SK-N-SH (cell line): ENCODE measurements at regions not wholly inside any gene's neighbourhood (a gene's known extent, or its start where the extent isn't known, plus 50 kb on each side); places are given as distances from the start of the nearest gene placed in this dataset.

Source experiments
- CTCF ChIA-PET: fragments of 300-600, 350-600 bp; formaldehyde crosslinking; extraction: SDS; loops from one replicate; lab custom pipeline; 2021; lab: Yijun Ruan, JAX
- POLR2A ChIA-PET: fragments of 350-600 bp; sonication (Branson Sonifier 250); formaldehyde crosslinking; extraction: SDS; loops from one replicate; lab custom pipeline; 2020; ENCODE audit warnings: antibody characterized with exemption, inconsistent platforms; lab: Yijun Ruan, JAX
- DNase-seq: peaks from one replicate; pipeline ENCODE4 v3.0.0; 2012
- H2AFZ ChIP-seq: fragments of 200-600 bp; sonication (generic); 2 replicates; pipeline ENCODE4 v1.8.1; 2016; ENCODE audit warnings: antibody characterized with exemption, mild to moderate bottlenecking, low read depth
- H3F3A ChIP-seq: fragments of 200-600 bp; sonication (generic); replicated peaks from 2 replicates; pipeline ENCODE3; 2016; ENCODE audit warnings: antibody characterized with exemption, mild to moderate bottlenecking; ENCODE audit not compliant: insufficient read depth
- H3K27ac ChIP-seq, 2 experiments: fragments of 200-500 bp in 1 of 2; fragments of 200-600 bp in 1 of 2; sonication (Bioruptor generic) in 1 of 2; sonication (generic), shearing (Covaris generic) in 1 of 2; 2 replicates each; pipeline versions ENCODE4 v1.5.1 to v1.6.1; 2014 to 2016; ENCODE audit warnings: low read depth in 2 of 2, inconsistent platforms in 1 of 2, low read length in 1 of 2, mild to moderate bottlenecking in 1 of 2, mixed read lengths in 1 of 2
- H3K27me3 ChIP-seq: fragments of 200-600 bp; sonication (generic), shearing (Covaris generic); 2 replicates; pipeline ENCODE4 v1.6.1; 2016; ENCODE audit warnings: mixed run types; ENCODE audit not compliant: insufficient read depth
- H3K36me3 ChIP-seq, 2 experiments: fragments of 200-500 bp in 1 of 2; fragments of 200-600 bp in 1 of 2; sonication (Bioruptor generic) in 1 of 2; sonication (generic) in 1 of 2; replicated peaks in 1 of 2; 2 replicates each; pipeline versions ENCODE3 to v1.5.1; 2014 to 2016; ENCODE audit warnings: low read length in 1 of 2, mild to moderate bottlenecking in 1 of 2; ENCODE audit not compliant: insufficient read depth in 2 of 2, control insufficient read depth in 1 of 2
- H3K4me1 ChIP-seq, 2 experiments: fragments of 200-500 bp in 1 of 2; fragments of 200-600 bp in 1 of 2; sonication (Bioruptor generic) in 1 of 2; sonication (generic), shearing (Covaris generic) in 1 of 2; 2 replicates each; pipeline versions ENCODE4 v1.5.1 to v1.6.1; 2014 to 2016; ENCODE audit warnings: low read depth in 1 of 2, low read length in 1 of 2, mixed run types in 1 of 2; ENCODE audit not compliant: insufficient read depth in 2 of 2, control insufficient read depth in 1 of 2
- H3K4me2 ChIP-seq: fragments of 200-600 bp; sonication (generic), shearing (Covaris generic); 2 replicates; pipeline ENCODE4 v1.6.1; 2017; ENCODE audit warnings: mixed run types
- H3K4me3 ChIP-seq, 2 experiments: fragments of 200-500 bp in 1 of 2; fragments of 200-600 bp in 1 of 2; sonication (Bioruptor generic) in 1 of 2; sonication (generic), shearing (Covaris generic) in 1 of 2; 2 replicates each; pipeline versions ENCODE4 v1.5.1 to v1.8.1; 2014 to 2016; ENCODE audit warnings: low read depth in 2 of 2, inconsistent platforms in 1 of 2, low read length in 1 of 2, mild to moderate bottlenecking in 1 of 2, mixed read lengths in 1 of 2, moderate library complexity in 1 of 2
- H3K79me2 ChIP-seq: fragments of 200-600 bp; sonication (generic); 2 replicates; pipeline ENCODE4 v1.8.1; 2017; ENCODE audit warnings: mild to moderate bottlenecking; ENCODE audit not compliant: insufficient read depth
- H3K9ac ChIP-seq: fragments of 200-600 bp; sonication (generic); 2 replicates; pipeline ENCODE4 v1.6.1; 2017; ENCODE audit warnings: mixed run types
- H3K9me2 ChIP-seq: fragments of 200-600 bp; sonication (generic); 2 replicates; pipeline ENCODE4 v1.6.1; 2017; ENCODE audit warnings: mixed run types
- H3K9me3 ChIP-seq: fragments of 200-600 bp; sonication (generic); 2 replicates; pipeline ENCODE4 v1.6.1; 2017; ENCODE audit warnings: mixed run types, mild to moderate bottlenecking, moderate library complexity
- H4K20me1 ChIP-seq: fragments of 200-600 bp; sonication (generic); 2 replicates; pipeline ENCODE4 v1.6.1; 2017; ENCODE audit warnings: mild to moderate bottlenecking, mixed run types; ENCODE audit not compliant: insufficient read depth
- CHD2 ChIP-seq: fragments of 150-350 bp; IDR thresholded peaks from 2 replicates; pipeline ENCODE4 v1.6.1; 2018; ENCODE audit warnings: low read length; ENCODE audit not compliant: partially characterized antibody
- WGBS: methylation state at CpG from one replicate; pipeline ENCODE4 v1.1.6; 2017; ENCODE audit warnings: low lambda C conversion rate; 5-methylcytosine and 5-hydroxymethylcytosine counted together
- TF ChIP-seq, protein P1 (sequence below): IDR thresholded peaks from 2 replicates; pipeline ENCODE4 v1.4.0; 2012; ENCODE audit warnings: low read depth, borderline replicate concordance

GRCh38 chr6:158262082-158262481, 50.2 kb upstream of the TULP4 start:
- CTCF ChIA-PET = no interaction called here
- Histone ChIP-seq H3K9me3 (no peaks in the 10 kb centered on the region), H3K4me2 (no peak overlapping the region), H3K9me2 (no peaks in the 10 kb centered on the region), H3K36me3 (peaks cover 3 to 14% of the 10 kb centered on the region in 2 experiments), H2AFZ (no peak overlapping the region), H3K27me3 (no peaks in the 10 kb centered on the region), H4K20me1 (peaks cover 6% of the 10 kb centered on the region), H3K4me3 (no peak overlapping the region), H3F3A (no peaks in the 10 kb centered on the region)
- POLR2A ChIA-PET = no interaction called here
- no peak for DNase-seq
- WGBS = 72% methylated on average over 6 of the region's 7 CpGs
- TF ChIP-seq, protein P1, sequence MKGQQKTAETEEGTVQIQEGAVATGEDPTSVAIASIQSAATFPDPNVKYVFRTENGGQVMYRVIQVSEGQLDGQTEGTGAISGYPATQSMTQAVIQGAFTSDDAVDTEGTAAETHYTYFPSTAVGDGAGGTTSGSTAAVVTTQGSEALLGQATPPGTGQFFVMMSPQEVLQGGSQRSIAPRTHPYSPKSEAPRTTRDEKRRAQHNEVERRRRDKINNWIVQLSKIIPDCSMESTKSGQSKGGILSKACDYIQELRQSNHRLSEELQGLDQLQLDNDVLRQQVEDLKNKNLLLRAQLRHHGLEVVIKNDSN = no peak
- TF ChIP-seq CHD2 = no peak
- TF ChIP-seq, all 33 proteins: peak for 0
- H3K79me2 ChIP-seq = peaks cover 75% of the 10 kb centered on the region
- H3K9ac ChIP-seq = no peak overlapping the region
- H3K4me1 ChIP-seq = peaks cover 0 to 1% of the 10 kb centered on the region in 2 experiments; a peak in 1 of 4 replicates
- no peak overlapping the region for H3K27ac ChIP-seq
